Upper lobe of left lung (tissue), 4 donors: ENCODE measurements at regions not wholly inside any gene's neighbourhood (a gene's known extent, or its start where the extent isn't known, plus 50 kb on each side); places are given as distances from the start of the nearest gene placed in this dataset.

Experiments
- CTCF ChIP-seq, 6 experiments: fragments of 450-650 bp in 4 of 6; fragments of 200-600 bp in 2 of 6; sonication (generic) in 2 of 6; IDR thresholded peaks; one replicate each; pipeline ENCODE4 v1.5.1; 2016 to 2019; ENCODE audit warnings: antibody characterized with exemption in 6 of 6
- POLR2A ChIP-seq, 4 donors: fragments of 450-650 bp; IDR thresholded peaks; one replicate each; pipeline ENCODE4 v1.5.1; 2016 to 2017; ENCODE audit warnings: antibody characterized with exemption in 4 of 4, mild to moderate bottlenecking in 2 of 4

DNA sequence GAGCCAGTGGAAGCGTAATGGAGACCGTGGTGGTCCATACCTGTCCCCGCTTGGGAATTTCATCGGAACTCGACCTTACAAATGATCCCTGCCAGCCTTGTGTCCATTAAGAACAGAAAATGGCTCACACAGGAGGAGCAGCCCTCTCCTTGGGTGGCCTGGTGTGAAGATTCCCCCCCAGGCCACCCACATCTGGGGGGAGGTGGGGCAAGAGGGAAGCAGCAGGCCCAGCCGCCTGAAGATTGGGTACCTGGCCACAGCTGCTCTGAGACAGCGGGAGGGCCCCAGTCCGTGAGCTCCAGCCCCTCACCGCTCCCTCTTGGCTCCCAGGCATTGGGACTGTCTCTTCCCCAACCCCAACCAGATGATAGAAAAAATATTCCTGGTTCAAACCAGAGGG, 277.8 kb upstream of the FOXF1 start:
- TF ChIP-seq CTCF (IDR thresholded peaks at IDR 0.05) (no peak), POLR2A (IDR thresholded peaks at IDR 0.05) (no peak)
